Stimulated activated CD4-positive, alpha-beta T cell treated with anti-CD3 and anti-CD28 coated beads, TNF-alpha, amount 100 ng/mL, for 4 hours (primary cell): ENCODE measurements at regions not wholly inside any gene's neighbourhood (a gene's known extent, or its start where the extent isn't known, plus 50 kb on each side); places are given as distances from the start of the nearest gene placed in this dataset.
"Not testable (repeated sequence)": the region's sequence is repeated elsewhere in the genome, so short reads cannot be mapped to it uniquely, and the experiment has no call there.

Experiments used
- DNase-seq, 3 experiments: peaks; one replicate each; pipeline ENCODE4 v3.0.0-alpha.2; 2020; ENCODE audit warnings: low read depth in 3 of 3

DNA sequence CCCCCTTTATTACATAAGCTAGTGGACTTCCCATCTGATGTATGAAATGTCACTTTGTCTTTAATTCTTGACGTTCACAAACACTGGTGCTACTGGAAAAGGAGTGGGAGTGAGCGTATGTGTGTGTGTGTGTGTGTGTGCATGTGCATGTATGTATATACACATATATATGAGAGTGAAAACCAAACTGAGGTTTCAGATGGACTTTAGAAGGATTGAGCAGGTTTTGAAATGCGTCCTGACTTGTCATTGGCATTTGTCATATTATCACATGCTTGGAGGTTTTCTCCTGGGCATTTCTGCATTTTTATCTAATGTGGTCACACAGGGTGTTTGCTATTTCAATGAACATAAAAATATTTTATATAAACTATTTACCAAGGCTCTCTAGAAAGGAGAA, 1085.9 kb downstream of the BCL11B start:
- DNase-seq: no peak

DNA sequence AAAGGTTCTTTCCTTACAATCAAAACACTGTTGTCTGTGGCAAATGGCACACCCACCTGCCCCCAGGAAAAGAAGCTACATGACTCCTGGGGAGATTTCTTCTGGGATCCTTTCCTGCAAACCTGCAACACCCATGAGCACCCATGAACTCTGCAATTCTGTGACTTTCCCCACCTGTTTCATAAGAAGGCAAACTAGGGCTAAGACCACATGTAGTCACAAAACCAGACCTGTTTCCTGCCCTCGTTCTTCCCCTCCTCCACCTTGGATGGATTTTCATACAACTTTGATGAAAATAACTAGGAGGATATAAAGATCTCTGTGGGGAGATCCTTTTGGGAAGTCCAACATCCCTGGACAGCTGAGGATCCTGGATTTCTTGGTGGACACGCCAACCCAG, 1084.7 kb downstream of the BCL11B start:
- DNase-seq: no peak

DNA sequence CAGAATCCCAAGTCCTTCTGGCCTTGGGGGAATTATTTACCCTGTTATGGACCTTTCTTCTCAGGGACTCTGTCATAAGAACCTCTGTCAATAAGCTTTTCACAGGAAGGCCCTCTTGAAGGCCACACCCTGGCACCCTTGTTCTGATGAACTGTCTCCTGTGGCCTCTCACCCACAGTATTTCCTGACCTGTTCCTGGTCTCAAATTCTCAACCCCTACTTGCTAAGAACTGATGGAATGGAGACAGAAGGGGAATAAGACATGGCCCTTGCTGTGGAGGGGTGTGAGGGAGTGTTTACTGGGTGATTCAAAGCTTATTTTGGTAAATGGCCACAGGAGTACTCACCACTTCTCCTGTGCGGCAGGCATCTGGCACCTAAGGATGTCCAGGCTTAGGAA, 1082.9 kb downstream of the BCL11B start:
- no peak for DNase-seq

DNA sequence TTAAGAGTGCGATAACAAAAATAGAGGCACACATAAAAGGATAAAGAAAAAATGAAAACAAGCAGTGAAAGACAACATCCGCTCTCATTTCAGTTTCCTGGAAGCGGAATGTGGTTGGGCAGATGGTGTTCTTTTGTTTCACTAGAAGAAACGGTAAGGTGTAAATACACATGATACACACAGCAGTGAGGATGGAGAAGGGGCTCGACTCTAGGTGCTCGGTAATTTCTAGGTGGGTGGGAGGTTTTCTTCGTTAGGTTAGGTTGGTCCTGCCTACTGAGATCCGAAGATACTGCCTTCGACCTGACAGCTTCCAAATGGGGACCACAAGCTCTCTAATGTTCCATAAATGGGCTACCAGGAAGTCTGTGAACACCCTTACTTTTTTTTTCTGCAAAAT, 1082.5 kb downstream of the BCL11B start:
- DNase-seq: no peak

DNA sequence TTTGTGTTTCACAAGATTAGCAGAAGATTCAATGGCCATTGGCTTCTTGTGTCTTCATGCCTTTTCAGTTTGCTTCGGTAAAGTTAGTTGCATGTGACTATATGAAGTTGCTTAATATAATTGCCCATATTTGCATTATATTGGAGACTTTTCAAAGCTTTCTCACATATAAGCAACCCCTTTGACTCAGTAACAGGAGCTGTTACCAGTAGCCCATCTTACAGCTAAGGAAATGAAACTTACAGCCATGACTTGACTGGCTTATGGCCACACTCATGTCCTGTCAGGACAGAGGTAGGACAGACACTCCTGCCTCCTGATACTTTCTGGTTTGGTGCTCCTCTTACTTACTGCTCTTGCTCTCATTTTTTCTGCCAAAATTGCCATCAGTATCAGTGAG, 1082.1 kb downstream of the BCL11B start:
- no peak for DNase-seq

DNA sequence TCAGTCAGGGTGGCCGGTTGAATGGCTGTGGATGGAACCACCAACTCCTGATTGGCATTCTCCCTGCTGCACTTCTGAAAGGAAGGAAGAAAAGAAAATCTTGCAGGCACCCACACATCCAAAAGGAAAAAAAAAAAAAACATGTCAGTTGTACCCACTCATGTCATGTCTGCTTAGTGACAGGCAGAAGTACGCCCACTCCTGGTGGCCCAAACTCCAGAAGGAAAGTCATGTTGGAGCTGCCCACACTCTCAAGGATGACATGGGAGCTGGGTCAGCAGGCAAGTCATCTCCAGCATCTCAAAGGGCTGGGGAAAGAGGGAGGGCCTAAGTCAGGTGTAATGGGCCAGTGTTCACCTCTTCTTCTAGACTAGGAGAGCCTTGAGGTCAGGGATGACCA, 1079.1 kb downstream of the BCL11B start:
- DNase-seq: no peak

DNA sequence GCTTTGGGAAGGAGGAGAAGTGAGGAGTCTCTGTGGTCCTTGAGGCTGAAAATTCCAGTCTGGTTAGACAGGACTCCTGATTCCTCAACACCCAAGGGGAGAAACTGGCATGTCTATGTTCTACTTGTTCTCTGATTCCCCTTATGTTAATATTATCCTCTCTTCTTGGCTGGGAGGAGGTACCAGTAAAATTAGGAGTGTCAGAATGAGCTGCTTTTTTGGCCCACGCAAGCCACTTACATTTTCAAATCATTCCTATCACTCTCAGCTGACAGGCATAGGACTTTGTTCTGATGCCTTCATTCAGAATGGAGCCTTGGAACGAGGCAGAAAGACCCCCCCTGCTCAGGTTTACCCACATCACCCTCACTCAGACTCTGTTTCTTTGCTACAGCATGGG, 1077.2 kb downstream of the BCL11B start:
- DNase-seq: no peak

DNA sequence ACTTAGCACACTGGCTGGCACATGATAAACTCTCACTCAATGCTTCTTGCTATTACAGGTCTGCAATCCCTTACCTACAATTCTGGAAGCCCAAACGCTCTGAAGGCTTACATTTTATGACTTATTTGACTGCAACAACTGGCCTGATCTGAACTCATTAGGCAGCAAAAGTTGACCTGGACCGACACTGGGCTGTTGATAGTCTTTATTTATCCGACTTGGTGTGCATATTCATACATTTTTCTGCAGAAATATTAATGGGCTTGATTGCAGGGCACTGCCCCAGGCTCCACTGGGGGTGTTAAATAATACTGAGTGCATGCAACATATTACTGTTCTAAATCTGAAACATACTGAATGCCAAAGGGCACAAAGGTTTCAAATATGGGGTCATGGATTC, 1076.7 kb downstream of the BCL11B start:
- no peak for DNase-seq

DNA sequence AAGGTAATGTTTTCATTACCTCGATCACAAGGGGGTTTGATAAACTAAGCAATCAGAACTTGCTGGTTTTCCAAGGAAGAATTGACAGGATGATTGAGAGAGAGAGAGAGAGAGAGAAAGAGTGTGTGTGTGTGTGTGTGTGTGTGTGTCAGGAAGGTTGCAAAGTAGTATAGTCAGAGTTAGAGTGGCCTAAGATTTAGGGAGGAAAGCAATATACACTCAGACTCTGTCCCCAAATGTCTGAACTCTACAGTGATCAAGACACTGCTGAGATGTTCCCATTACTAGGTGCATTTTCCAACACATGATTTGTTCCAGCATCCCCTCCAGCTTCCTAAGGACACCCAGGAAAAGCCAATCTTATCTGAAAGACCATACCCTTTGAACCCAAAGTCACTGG, 1074.1 kb downstream of the BCL11B start:
- DNase-seq: no peak

DNA sequence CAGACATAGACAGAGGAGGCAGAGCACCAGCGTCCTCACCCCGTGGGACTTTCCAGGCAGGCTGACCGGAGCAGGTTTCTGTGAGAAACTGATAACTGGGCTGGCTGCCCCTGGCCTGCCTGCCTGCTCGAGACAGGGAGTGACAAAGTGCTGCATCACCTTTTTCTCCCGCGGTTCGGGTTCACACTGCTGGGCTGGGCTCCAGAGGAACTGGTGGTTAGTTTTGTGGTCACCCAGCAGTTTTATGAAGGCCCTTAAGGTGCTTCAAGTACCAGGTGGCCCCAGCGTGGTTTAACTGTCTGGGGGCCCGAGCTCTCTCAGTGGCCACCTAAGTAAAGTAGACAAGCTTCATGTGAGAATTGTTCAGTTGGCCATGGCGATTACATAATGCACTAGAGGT, 1073.6 kb downstream of the BCL11B start:
- no peak for DNase-seq

DNA sequence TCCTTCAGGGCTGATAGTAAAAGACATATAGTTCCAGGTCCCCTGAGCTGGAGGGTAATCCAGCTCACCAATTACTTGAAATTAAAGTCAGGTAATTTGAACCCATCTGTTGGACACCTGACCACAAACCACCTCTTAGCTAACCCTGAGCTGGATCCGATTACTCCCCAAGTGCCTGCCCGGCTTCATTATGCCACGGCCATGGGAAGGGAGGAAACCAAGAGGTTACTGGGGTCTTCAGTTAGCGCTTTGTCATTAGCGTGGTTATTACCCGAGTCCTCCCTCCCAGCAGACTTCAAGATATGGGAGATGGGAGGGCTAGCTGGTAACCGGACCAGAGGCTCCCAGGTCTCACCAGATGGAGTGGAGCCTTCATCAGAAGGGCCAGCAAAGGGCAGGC, 1071.4 kb downstream of the BCL11B start:
- DNase-seq: no peak

DNA sequence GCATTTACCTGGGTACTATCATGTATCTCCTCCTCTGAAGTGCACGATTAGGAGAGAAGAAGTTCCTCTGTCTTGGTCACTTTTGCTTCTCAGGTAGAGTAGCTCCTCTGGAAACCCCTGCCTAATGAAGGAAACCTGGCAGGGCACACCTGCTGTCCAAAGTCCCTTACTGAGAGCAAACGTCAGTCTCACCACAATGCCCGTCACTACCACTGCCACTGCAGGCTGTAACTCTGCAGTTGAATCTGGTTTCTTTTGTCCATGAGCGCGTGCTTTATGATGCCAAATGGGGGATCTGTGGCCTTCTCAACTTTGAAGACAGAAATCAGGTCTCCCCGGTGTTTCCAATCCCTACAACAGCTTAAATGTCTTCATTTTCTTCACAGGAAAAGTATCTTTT, 1068.6 kb downstream of the BCL11B start:
- DNase-seq: no peak

DNA sequence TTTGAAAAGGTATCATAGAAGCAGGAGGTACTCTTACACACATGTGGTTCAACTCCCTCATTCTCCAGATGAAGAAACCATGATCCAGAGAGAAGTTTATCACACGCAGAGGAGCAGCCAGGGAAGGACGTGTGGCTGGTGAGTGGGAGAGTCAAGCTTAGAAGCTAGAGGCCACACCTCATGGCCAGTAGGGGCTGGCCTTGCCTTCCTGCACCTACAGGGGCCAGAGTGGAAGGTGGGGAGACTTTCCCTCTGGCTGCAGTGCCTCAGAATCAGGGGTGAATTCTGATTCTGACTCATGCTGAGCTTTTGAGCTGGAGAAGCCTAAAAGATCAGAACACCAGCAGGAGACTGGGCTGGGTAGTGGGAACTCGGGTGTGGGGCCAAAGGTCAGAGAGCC, 1067.9 kb downstream of the BCL11B start:
- no peak for DNase-seq

DNA sequence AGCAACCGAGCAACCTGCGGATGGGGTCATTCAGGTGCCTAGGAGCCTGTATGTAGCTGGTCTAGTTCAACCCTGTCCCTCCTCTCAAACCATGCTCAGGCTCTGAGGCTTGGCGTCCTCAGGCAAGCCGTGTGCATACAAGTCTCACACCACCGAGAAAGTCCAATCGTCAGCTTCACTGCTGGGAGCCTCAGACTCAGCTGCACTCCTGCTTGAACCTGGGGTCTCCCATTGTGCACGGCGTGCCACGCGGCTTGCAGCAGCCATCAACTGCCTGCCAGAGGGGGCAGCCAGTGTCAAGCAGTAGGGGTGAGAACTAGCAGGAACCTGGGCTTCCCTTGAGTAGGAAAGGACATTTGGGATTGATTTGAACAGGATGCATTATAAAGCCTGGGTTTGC, 1064.6 kb downstream of the BCL11B start:
- DNase-seq: no peak

DNA sequence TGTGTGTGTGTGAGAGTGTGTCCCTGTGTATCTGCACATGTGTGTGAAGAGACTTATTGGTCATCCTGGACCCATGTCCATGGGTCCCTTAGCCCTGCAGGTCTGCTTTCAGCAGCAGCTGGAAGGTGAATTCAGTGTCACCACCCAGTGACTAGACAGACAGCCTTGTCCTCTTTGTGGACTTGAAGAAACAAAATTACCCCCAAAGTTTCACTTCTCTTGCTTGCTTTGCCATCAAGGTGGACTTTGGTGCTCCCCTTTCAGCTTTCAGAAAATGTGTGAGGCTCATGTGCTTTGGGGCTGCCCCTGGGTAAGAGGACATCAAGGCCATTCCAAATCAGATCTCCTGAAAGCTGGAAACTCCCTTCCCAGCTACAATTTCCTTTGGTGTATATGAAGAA, 1063.8 kb downstream of the BCL11B start:
- DNase-seq: no peak

DNA sequence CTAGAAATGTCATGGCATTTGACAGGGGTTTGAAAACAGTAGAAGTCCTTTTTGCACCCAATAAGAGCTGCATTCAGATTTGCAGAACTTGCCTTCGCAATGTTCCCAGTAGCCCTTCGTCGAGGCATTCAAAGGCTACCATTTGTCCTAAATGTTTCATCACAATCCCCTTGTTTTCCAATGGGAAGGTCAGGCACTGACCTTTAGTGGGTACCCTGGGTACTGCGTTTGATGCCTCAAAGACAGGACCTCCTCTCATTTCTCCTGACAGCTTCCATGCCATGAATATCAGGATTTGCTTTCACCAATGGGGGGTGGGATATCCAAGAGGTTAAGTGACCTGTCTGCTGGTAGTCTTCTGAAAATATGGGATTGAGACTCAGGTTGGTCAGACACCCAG, 1063.1 kb downstream of the BCL11B start:
- no peak for DNase-seq

DNA sequence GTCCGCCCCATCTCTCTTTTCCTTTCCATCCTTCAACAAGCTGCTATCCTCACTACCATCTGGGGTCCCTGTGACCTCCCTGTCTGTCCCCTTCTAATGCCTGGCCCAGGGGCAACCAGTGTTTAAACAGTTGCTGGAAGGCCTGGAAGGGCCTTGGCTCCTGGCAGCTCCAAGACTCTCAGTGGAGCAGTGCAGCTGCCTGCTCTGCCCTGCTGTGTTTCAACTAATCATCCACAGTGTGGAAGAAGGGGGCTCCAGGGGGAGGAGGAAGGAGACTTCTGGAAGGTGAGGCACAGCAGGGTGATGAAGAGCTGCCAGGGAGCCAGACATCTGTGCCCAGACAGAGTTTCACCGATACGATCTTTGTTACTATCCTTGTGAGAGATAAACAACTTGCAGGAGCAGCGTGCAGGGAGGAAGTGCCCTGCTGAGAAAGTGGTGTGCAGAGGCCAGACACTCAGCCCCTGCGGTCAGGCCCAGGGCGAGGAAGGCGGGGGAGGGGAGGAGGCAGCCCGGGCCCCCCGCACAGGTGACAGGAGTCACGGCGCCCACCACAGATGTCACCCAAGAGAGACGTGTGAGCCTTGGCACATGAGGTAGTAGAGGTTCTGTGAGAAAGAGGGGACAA, 1061.8 kb downstream of the BCL11B start:
- DNase-seq: no peak

DNA sequence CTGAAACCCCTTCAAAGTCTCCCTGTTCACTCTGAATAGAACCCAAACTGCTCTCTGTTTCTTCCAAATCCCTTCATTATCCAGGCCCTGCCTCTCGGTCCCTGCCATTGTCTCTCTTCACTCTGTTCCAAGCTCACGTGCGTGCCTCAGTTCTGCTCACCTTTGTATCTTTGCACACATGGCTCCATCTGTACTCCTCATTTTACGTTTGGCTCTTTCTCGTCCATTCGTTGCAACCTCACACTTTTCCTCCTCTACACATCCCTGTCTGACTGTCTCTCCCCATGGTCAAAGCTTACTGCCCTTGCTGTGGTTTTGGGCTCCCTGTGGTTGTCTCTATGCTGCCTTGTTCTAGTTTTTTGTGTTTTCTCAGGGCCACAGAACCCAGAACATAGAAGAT, 1054.5 kb downstream of the BCL11B start:
- DNase-seq: no peak

DNA sequence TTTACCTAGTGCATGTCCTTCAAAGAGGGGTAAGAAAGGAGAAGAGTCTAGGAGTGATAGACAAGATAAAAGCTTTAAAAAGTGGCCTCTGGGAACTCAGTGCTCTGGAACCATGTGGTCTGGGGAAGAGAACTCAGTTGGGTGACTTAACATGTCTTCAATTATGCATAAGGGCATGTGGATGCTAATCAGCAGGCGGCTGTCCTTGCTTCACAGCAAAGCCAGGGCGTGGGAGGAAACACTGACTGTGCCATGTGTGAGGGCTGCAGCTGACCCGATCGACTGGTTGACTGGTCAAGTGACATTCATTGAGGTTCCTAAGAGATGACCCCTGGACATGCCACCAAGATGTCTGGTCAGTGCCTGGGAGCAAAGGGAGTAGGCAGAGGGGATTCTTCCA, 1053.8 kb downstream of the BCL11B start:
- no peak for DNase-seq

DNA sequence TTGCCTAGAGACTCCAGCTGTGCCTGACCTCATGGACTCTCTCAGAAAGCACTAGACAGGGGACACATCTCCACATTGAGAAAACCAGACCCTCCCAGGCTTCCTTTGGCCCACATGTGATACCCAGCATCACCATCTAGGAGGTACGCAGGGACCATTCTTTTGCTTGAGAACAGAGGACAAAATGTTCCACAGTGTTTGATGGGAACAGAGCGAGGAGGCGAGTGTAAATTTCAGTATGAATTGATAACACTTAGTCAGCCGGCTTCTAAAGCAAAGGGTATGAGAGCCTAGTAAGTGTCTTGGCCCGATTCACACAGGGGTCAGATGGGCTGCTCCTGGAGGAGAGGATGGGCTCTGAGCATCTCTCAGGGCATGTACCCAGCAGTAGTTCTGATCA, 1052.4 kb downstream of the BCL11B start:
- no peak for DNase-seq

DNA sequence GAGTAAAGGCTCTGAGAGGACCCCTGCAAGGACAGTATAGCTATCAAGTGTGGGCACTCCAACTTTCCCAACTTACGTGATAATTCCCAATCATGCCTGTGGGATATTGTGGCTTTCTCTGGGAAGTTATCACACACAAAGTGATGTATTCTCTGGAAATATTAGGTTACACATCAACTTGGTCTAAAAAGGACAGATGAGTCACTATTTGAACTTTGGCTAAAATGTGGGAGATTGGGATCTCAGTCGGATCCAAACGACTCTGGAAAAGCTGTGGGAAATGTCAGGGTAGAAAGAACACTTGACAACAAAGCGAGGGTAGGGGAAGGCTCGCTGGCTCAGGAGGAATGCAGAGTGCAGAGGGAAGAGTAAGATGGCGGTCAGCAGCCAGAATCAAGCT, 1048.9 kb downstream of the BCL11B start:
- no peak for DNase-seq

DNA sequence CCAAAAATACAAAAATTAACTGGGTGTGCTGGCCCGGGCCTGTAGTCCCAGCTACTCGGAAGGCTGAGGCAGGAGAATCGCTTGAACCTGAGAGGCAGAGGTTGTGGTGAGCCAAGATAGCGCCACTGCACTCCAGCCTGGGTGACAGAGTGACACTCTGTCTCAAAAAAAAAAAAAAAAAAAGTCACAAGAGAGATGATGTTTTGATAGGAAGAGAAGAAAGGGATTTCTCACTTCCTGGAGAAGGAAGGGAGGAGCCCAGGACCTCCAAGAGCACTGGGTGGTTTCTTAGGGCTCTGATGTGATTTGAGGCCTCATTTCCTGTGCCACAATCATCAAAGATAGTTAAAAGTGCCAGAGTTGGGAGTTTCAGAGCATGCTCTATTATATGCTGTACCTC, 1048.3 kb downstream of the BCL11B start:
- DNase-seq: not testable (repeated sequence)

DNA sequence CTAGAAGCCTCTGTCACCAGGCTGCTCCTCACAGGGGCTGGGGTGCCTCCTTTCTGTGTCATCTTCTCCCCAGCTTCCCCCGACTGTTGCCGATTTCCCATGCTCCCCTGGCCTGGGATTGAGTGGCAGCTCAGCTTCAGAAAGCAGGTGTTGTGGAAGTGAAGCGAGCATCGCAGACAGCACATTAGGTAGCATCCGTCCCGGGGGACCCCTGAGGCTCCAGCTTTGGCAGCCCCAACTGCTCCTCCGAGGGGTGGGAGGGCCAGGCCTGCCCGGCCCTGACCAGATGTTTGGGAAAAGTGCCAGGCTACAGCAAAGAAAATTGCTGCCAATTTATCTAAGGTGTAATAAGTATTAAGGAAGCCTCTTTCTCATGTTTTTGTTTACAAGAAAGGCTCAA, 1045.6 kb downstream of the BCL11B start:
- DNase-seq: no peak

DNA sequence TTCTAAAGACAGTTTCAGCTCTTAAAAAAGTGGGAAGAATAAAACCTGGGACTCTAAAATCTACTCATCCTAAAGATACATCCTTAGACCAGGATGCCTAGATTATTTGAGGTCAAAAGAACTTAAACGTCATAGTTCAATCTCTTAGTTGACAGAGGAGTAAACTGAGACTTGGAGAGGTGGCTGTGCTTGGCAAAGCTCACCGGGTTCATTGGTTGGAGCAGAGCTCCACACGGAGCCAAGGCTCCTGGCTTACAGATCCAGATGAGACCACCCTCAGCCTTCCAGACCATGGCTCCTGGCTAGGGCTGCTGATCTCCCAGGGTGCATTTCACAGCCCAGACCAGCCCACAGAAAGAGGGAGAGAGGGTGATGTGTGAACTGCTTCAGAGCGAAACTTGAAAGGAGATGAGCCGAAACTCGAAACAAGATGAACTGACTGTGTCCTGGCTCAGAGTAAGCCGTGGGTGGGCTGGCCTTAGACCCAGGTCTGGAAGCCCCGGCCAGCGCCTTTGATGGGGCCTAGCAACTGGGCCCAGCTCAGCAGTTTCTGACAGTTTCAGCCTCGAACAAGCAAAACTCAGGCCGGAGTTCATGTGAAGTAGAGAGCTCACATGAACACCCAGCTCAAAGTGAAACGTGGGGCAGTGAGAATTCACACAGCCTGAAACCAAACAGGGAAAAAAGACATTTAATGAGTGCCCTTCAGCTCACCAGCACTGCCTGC, 1044.8 kb downstream of the BCL11B start:
- DNase-seq: no peak
